GM20431 (cell line): ENCODE measurements at regions not wholly inside any gene's neighbourhood (a gene's known extent, or its start where the extent isn't known, plus 50 kb on each side); places are given as distances from the start of the nearest gene placed in this dataset.
"Not testable (repeated sequence)": the region's sequence is repeated elsewhere in the genome, so short reads cannot be mapped to it uniquely, and the experiment has no call there.

Experiments
- in situ Hi-C: fragments of 300-500 bp; cut with MseI, MboI; formaldehyde crosslinking; loops from one replicate; pipeline ENCODE4 v1.15.0; 2020; ENCODE audit warnings: low sequenced_read_pairs; ENCODE audit not compliant: unreplicated experiment

DNA sequence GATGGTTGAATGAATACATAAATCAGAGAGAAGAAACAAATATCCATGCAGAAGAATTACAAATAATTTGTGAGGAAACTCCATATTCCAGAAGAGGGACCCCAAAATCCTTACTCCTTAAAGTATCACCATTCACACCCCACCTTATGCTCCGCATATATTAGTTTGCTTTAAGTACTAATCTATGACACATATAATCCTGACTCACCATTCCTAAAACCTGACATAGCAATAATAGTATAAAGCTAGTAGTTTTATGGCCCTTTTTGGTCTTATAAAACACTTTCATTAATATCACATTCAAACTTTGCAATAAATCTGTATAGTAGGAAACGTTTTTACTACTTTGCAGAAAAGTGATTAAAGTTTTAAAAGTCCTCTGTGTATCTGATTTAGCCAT lies 719.0 kb upstream of the SLC39A10 start:
- in situ Hi-C loops: no loop called here

- in situ Hi-C loops: no loop called here
Observed at GRCh38 chr2:194927489-194927888, 729.5 kb upstream of the SLC39A10 start.

GRCh38 chr2:194926873-194927272 lies 730.2 kb upstream of the SLC39A10 start:
- in situ Hi-C loops: no loop called here

DNA sequence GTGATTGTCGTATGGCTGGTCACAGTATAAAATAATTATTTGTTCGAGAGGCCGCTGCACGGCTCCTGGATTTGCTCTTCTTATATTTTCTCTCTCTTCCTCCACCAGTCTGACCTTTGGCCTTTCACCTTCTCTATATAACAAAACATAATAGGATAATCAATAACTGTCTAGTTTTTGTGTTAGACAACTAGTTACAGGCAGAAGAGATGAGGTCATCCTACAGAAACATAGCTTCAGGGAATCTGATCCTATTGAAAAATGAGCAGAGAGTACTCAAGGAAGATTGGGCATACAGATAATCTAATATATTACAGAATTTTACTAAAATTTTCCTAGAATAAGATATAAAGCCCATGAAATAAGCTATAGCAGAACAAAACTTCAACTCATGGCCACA lies 731.3 kb upstream of the SLC39A10 start:
- in situ Hi-C loops: no loop called here

DNA sequence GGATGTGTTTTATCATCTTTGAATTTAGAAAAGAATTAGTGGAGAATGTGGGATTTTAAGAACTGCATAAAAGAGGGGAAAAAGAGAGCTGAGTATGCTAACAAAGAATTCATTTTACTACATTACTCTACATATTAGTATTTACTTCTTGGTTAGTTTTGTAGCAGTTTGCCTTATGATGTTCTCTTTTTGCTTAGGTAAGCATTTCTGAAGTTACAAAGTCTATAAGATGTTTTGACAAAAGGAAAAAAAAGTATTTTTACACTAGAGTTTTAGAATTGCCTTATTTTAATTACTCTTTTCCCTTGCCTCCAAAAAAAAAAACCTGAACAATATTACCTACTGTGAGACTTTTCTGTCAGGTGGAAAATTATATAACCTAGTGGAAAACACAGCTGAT lies 739.5 kb upstream of the SLC39A10 start:
- in situ Hi-C loops: no loop called here

- in situ Hi-C loops: no loop called here
Observed at GRCh38 chr2:194915485-194915884, 741.5 kb upstream of the SLC39A10 start.

DNA sequence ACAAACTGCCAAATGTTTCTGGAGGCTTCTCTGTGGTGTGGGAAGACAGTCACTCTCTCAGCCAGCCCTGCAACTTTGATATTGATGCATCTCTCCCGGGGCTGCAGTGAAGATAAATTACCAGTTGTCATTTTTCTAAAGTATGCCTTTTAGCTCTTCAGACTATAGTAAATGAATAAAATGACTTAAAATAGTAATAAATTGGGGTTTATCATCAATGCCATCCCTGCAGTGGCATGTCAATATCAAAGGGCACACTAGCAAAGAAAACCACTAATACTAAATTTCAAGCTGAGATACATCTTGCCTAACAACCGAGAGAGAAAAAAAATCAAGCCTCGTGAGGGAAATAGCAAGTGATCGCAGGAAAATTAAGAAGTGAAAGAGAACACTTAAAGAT lies 749.5 kb upstream of the SLC39A10 start:
- in situ Hi-C loops: no loop called here

GRCh38 chr2:194896871-194897270 lies 760.2 kb upstream of the SLC39A10 start:
- in situ Hi-C loops: no loop called here

DNA sequence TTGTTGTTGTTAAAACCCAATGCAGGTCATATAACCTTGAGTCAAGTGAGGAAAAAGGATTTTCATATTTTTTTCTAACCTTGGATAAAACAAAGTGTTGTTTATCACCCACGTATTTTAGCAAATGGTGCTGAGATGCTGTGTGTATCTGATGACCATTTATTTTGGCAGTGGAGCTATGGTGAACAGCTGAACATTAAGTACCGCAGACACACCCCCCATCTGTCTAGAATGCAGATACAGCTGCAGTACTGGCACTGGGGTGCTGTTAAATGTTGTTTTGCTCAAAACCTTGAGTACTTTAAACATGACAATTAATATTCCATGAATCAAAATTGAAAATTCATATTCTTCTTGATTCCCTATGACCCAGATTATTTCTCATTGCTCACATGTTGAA lies 773.3 kb upstream of the SLC39A10 start:
- in situ Hi-C loops: no loop called here

- in situ Hi-C loops: no loop called here
Observed at GRCh38 chr2:194870974-194871535, 786.0 kb upstream of the SLC39A10 start.

GRCh38 chr2:194867328-194867727 lies 789.7 kb upstream of the SLC39A10 start:
- in situ Hi-C loops: no loop called here

DNA sequence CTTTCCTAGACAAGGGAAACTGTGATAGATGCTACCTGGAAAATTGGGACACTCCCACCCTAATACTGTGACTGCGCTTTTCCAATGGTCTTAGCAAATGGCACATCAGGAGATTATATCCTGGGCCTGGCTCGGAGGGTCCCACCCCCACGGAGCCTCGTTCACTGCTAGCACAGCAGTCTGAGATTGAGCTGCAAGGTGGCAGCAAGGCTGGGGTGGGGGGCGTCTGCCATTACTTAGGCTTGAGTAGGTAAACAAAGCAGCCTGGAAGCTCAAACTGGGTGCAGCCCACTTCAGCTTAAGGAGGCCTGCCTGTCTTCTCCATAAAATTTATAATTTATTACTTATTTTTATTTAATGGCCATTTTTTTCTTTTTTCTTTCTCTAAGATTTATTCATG lies 802.1 kb upstream of the SLC39A10 start:
- in situ Hi-C loops: no loop called here

GRCh38 chr2:194842871-194843270 lies 814.2 kb upstream of the SLC39A10 start:
- in situ Hi-C loops: no loop called here

GRCh38 chr2:194834371-194834770 lies 822.7 kb upstream of the SLC39A10 start:
- in situ Hi-C loops: not testable (repeated sequence)

DNA sequence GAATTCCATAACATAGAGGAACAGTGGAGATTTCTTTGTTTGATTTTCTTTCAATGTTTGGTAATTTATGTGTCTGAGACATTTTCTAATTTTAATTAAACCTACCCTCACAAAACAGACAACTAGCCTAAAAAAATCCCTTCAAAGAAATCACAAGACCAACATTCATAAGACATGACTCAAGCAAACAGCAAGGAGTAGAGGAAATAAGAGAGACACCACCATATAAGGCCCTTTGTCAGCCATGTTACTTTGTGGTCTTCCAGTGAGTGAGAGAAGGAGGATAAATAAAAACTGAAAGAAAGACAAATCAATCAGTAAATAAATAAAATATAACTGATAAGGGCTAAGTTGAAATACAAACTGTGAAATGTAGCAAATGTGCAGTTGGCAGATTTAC lies 830.8 kb upstream of the SLC39A10 start:
- in situ Hi-C loops: no loop called here

- in situ Hi-C loops: no loop called here
Observed at GRCh38 chr2:194824450-194824849, 832.6 kb upstream of the SLC39A10 start.

- in situ Hi-C loops: no loop called here
Observed at GRCh38 chr2:194822657-194823056, 834.4 kb upstream of the SLC39A10 start.

- in situ Hi-C loops: no loop called here
Observed at GRCh38 chr2:194822097-194822496, 834.9 kb upstream of the SLC39A10 start.

DNA sequence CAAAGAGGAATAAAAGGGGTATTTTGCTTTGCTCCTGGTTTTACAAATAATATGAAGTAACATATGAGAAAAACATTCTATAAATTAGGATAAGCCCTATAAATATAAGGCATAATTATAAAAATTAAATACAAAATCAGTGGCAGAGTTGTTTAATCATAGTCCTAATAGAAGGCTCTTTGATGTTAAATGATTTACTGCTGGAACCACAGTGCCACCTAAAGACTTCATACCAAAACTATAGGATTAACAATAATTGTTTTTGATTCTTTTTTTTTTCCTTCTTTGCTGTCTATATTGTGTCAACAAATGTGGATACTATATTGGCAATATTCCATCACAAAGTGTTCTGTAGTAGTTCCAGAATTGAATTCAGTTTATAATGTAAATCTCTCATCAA lies 837.7 kb upstream of the SLC39A10 start:
- in situ Hi-C loops: no loop called here

- in situ Hi-C loops: no loop called here
Observed at GRCh38 chr2:194815475-194815874, 841.6 kb upstream of the SLC39A10 start.

- in situ Hi-C loops: no loop called here
Observed at GRCh38 chr2:194802589-194802988, 854.4 kb upstream of the SLC39A10 start.

- in situ Hi-C loops: not testable (repeated sequence)
Observed at GRCh38 chr2:194787071-194787470, 870.0 kb upstream of the SLC39A10 start.

GRCh38 chr2:194771394-194771793 lies 885.6 kb upstream of the SLC39A10 start:
- in situ Hi-C loops: not testable (repeated sequence)
